ENCODE measurements at regions not wholly inside any gene's neighbourhood (a gene's known extent, or its start where the extent isn't known, plus 50 kb on each side); places are given as distances from the start of the nearest gene placed in this dataset.
"Not testable (repeated sequence)": the region's sequence is repeated elsewhere in the genome, so short reads cannot be mapped to it uniquely, and the experiment has no call there.

DNA sequence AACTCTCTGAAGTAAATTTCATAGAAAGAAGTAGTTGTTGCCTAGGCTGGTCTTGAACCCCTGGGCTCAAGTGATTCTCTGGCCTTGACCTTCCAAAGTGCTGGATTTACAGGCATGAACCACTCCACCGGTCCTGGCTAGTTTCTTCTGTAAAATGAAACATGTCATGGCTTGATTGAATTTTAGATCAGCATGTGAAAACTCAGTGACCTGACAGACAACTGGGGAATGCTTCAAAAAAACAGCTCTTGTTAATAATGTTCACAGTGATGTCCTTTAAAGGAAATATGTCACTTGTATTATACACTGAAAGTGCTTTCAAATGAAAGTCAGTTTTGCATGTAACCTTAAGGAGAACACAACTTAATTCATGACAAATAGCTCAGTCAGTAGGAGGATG lies 118.2 kb downstream of the KLF5 start:
- no peak for ATAC-seq

DNA sequence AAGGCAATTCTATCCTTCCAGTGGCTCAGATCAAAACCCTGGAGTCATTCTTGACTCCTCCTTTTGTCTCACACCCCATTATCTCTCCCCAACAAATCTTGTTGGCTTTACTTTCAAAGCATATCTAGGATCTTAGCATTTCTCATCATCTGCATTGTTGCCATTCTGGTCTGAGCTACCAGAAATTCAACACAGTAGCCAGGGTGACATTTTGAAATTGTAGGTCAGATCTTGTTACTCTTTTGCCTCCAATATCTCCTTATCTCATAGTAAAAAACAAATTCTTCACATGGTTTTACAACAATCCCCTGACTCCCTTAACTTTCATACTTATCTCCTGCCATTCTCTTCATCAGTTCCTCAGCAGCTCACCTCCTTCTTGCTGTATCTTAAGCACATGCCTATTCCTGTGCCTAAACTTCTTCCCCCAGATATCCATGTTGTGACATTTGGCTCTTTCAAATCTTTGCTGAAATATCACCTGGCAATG lies 115.8 kb downstream of the KLF5 start:
- no peak for ATAC-seq

DNA sequence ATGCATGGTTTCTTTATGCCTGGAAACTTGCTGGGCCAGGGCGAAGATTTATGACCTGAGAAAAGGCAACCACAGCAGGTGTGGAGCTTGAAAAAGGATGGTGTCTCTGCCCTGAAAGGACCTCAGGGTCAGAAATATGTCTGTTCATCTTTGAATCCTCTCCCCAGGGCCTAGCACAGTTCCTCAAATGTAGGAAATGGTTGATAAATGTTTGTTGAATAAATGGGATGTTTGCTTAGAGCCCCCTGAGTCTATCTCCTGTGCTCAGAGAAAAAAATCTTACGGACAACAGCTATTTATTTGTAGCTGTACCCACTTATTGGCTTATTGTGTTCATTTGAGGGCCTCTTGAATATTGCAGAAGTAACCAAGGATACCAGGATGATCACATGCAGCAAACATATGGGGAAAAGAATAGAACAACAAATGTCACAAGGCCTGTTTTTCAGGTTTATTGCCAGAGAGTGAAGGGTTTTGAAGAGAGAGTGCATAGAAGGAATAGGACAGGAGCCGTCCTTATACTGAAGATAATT lies 114.5 kb downstream of the KLF5 start:
- ATAC-seq, result no peak

DNA sequence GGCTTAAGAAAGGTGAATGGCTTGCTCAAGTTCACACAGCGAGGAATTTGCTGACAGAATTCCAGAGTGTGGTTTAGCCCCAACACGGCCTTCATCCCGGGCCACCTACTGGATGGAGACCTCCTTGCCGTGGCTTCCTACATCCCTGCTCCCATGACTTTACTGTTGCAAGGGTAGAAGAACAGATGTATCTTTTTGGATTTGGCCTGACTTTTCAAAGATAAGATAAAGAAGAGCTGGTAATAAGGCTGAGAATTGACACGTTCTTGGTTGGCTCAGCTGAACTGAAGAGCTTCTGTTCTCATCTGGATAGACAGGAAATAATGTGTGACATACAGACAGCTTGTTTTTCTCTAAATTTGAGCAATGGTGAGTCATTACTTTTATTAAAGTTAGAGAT lies 113.1 kb downstream of the KLF5 start:
- no peak for ATAC-seq

DNA sequence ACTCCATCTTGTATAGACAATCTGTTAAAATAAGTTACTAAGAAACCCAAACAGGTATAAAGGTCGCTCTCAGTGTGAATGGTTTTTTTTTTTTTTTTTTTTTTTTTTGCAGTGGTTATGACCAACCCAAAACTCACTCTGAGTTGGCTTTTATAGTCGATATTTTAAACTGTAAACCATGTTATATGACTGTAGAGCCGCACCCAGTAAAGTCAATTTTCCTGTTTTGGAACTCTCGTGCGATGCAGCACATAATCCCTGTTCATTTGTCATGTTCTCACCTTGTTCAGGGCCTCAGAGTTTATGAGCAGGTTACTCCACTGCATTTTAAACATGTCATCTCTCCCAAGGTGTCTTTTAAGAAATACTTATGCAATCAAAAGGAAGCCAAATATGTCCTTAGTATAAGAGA lies 112.5 kb downstream of the KLF5 start:
- no peak for ATAC-seq

DNA sequence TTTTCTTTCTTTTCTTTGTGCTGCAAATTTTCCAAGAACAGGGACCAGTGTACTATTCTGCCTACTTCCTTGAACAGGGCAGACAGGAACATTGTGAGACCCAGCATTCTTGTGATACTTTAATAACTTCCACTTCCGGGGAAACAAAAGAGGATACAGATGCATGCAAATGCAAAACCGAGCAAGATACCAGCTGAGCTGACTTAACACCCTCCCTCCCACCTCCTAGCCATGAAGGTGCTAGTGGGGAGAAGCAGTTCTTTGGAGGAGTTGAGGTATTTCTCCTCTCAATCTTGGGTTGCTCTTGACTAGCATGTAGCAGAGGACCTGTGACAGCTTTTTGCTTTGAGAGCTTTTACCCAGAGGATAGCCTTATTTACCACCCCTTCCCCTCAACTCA lies 111.2 kb downstream of the KLF5 start:
- ATAC-seq, result peak in 1 of 2 donors; percentile 5

DNA sequence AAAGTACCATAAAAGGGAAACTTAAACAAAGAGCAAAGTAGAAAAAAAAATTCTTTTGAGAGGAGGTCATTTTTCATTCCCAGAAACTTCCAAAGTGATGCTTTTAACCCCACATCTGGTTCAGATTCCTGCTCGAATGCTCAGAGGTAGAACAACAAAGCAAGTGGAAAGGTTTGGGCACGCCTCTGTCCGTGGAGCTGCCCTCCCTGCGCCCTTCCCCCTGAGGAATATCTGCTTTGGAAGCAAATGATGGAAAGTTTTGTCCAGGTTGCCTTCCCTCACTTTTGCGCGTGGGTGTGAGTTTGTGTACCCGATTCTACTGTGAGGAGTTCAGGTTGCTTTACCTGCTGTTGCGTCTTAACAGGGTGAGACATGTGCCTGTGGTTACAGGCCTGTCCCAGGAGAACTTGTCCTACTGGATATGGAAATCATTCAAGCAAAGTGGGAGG lies 110.2 kb downstream of the KLF5 start:
- no peak for ATAC-seq

DNA sequence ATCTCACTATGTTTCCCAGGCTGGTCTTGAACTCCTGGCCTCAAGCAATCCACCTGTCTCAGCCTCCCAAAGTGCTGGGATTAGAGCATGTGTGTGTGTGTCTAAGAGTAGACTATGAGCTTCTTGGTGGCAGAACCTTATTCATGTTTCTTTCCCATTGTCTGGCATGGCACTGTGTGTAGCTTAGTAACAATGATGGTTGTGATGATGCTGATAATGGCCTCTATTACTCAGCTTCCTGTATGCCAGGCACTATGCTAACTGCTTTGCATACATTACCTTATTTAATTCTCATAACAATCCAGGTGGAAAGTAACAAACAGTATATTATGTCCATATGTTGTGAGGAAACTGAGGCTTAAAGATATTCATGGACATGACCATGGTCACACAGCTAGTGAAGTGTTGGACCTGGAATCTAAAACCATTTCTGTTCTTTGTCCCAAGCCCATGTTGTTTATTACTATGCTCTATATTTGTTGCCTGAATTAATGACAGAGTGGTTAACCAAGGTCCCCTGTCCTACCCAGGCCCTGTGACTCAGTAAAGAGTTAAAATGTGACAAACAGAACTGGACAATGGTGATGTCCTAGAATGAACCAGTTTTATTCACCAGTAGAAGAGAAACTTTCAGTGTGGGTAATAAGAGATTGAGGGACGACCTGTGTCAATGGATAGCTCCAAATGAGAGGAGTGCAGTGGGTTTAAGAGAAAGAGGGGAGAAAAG lies 109.6 kb downstream of the KLF5 start:
- peak in 1 of 2 donors; percentile 41 for ATAC-seq

DNA sequence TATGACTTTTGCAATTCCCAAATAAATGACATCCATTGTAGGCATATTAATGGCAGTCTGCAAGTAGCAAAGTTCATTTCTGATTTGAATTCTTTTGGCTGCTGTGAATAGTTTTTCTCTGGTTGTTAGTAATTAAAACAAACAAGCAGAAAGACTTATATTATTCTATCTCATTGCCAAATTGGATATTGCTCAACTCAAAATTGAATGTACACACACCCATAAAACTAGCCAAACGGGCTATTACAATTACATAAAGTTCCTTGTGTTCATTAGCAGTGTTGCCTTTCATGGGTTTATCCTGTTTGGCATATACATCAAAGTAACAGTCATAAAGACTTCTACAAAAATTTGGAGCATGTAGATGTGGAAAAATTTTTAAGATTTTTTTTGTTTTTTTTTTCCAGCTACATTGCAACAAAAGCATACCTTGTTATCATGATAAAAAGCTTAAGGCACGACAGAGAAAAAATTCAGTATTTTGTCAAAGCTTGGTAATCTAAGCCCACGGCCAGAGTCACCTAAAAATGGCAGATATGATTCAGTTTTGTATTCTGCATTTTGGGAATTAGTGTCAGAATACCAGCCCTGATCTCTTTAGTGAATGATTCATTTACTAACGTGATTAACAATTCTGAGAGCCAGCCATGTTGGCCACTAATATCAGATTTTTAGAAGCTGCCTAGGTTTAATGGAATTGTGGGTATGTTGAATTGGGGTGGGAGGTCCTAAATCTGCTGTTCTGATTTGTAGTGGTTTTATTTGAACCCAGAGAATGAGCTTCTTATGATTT lies 108.4 kb downstream of the KLF5 start:
- ATAC-seq, result no peak

DNA sequence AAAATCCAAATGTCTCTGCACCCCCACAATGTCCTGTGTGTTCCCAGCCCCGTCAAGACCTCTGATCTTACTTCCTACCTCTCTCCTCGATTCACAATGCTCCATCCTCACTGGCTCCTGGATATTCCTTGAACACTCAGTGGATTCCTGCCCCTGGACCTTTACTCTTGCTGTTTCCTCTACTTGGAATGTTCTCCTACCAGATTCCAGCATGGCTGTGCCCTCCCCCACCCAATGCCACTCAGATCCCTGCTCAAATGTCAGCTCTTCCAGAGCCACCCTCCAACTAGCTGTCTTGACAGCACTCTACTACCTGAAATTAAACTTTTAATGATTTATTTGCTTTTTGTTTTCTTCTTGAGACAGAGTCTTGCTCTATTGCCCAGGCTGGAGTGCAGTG lies 107.4 kb downstream of the KLF5 start:
- no peak for ATAC-seq

DNA sequence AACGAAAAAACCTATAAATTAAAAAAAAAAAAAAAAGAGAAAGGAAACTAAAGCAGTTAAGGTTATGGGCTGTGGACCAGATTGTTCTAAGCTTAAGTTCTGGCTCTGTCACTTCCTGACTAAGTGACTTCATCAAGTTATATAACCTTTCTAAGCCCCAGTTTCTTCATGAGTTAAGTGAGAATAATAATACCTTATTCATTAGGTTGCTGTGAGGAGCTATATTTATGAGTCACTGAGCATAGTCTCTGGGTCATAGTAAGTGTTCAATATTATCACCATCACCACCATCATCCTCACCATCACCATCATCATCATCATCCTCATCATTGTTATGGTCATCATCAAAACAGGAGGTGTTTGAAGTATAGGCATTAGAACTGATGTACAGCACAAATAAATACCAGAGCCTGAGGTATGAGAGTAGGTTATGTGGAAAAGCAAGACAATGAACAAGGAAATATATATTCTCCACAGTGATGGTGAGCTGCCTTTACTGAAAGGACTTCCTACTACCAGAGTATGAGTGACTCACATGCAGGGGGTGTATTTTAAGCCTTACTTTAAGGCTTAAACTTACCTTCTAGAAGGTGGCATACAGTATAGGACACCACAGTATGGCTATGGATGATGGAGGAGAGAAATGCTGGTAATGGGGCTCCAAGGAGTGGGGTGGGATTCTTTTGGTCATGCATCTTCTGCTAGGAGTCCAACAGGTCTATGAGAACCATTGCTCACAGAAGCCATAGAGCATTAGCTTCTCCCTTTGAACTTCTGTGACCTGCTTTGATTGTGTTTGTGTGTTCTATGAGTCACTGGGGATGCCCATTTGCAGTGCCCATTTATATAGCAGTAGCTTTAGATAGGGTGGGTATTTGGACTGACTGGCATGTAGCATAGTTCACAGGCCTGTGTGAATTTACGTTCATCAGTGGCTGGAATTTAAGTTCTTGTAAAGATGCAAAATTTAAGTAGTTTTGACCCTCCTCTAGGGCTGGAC lies 104.4 kb downstream of the KLF5 start:
- peak; percentile 13 to 17 for ATAC-seq

DNA sequence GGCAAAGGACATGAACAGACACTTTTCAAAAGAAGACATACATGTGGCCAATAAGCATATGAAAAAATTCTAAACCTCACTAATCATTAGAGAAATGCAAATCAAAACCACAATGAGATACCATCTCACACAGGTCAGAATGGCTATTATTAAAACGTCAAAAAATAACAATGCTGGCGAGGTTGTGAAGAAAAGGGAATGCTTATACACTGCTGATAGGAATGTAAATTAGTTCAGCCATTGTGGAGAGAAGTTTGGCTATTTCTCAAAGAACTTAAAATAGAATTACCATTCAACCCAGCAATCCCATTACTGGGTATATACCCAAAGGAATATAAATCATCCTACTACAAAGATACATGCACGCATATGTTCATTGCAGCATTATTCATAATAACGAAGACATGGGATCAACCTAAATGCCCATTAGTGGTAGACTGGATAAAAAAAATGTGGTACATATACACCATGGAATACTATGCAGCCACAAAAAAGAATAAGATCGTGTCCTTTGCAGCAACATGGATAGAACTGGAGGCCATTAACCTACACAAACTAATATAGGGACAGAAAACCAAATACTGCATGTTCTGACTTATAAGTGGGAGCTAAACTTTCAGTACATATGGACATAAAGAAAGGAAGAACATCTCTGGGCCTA lies 101.7 kb downstream of the KLF5 start:
- not testable (repeated sequence) for ATAC-seq

DNA sequence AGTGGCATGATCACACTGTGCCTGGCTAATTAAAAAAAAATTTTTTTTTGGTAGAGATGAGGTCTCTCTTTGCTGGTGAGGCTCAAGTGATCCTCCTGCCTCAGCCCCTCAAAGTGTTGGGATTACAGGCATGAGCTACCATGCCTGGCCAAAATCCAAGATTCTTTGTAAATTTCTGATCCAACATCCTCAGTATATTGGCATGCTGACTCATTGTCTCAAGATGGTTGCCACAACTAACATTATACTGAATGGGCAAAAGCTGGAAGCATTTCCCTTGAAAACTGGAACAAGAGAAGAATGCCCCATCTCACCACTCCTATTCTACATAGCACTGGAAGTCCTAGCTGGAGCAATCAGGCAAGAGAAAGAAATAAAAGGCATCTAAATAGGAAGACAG lies 100.0 kb downstream of the KLF5 start:
- ATAC-seq, result no peak

DNA sequence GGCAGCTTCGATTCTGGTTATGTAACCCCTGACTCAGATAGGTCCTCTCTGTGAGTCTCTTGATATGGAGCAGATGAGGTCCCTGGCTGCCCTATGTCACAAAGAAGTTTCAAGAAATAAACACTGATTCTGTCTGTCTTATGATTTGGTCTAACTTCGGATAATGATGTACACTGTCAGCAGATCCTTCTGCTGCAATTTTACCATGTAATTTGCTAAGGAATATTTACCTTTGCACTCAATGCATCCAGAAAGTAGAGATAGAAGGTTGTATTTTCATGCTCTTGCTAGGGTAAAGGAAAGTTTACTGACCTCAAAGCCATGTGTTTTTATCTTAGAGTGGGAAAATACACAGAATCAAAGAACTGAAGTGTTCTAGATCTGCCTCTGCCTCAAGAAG lies 98.2 kb downstream of the KLF5 start:
- ATAC-seq, result no peak

DNA sequence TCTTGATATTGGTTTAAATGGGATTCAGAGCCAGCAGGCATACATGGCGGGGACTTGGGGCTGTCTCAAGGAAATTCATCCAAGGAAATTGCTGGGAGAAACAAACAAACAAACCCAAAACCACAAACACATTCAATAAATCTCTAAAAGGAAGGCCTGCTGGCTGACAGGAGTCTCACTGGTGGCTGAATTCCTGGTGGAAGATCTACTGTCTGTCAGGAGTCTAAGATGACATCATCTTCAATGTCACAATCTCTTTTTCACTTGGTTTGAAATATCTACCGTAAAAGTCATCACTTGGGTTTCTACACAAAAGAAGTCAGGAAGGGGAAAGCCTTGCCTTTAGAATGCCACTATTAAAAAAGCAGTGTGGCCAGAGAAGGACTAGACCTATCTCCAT lies 87.9 kb downstream of the KLF5 start:
- ATAC-seq, result no peak

DNA sequence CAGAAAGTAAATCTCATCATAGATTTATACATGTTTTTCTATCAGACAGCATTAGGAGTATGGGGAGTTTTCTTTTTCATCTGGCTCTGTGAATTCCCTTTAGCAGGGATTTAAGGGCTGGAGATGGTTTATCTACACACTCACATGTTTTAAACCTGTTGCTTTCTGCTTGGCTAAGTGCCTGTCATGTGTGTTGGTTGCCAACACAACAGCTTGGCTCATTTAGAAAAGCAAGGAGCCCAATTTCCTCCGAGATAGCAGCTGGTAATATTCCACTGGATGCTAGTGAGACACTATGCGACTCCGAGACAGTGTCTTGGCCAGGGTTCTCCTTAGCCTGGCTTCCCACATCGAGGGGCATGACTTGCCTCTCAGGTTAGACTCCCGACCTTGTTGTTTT lies 83.3 kb downstream of the KLF5 start:
- no peak for ATAC-seq

DNA sequence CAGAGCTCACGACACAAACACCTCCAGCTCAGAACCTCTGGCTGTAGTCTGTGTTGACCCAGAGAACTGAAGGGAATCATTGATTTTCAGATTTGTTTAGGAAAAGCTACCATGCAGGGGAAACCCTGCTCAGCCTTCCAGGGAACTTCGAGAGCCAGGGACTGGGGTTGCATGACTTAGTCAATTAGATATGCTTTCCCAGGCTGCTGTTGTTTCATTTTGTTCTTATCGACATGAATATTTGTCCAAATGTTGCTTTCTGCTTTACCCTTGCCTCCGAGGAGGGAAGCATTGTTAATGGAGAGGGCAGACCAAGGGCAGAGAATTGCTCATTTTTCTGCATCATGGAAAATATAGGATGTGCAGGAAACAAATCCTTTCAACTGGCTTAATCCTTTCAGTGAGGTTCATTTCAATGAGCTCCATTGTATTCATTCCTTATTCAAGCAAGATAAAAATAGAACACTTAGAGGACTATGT lies 82.5 kb downstream of the KLF5 start:
- ATAC-seq, result no peak

DNA sequence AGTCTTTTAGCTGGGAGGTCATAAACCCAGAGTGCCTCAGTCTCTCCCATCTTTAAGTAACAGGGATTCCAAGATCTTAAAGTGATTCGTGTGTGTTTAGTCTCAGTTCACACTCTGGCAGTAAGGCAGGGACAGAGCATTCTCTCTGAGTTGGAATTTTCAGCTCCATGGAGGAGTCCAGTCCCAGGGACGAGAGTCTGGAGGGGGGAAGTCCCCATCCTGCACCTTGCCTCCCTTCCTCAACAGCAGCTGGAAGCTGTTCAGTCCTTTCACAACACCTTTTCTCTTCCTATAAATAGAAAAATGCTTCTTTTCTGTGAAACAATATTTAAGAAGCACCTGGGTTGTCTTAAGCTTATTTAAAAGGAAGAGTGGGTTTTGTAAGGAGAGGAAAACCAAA lies 82.0 kb downstream of the KLF5 start:
- no peak for ATAC-seq

DNA sequence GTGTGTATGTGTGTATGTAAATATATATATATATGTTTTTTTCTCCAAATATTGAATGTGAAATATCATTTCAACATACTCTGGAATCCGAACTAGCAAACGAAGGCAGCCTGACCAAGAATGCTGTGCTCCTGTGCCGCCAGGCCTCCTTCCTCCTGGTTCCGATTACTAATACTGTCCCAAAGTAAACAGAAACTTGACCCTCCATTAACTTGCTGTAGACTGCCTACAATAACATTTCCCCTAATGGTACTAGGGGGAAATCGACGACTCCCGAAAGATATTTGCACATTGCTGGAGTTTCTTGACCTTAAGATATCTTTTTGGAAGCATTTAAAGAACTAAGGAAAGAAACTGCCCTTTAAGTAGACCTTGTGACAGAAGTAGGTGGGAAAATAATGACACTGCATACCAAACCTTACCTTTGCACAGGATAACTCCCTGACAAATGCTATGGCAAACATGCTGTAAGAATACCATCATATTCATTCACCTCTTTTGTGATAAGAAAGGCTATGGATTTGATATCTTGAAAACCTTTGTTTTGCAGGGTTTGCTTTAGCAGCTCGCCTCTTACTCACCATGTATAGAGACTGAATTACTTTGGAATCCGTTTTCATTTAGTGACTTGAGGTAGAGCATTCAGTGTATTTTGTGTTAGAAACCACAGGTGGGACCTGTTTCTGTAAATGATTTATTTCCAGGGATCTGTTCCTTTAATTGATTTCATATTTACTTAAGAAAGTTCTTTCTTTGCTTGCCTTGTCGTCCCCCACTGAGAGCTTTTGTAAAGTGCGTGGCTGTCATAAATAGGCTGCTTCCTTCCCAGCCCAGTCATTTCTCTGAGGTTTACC lies 80.1 kb downstream of the KLF5 start:
- ATAC-seq, result no peak

DNA sequence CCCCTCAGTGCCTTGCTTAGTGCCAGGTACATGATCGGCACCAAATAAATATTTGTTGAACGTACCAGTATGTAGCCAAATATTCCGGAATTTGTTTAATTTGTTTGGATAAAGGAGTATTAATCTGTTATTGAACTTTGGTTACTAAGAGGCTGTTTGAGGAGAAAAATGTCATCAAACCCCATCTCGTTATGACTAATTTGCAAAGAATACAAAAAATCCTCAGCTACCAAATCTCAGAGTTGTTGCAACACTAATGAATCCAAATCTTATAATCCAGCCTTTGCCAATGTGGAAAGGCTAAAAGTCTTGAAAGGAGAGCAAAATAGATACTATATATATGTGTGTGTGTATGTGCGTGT lies 79.5 kb downstream of the KLF5 start:
- no peak for ATAC-seq

DNA sequence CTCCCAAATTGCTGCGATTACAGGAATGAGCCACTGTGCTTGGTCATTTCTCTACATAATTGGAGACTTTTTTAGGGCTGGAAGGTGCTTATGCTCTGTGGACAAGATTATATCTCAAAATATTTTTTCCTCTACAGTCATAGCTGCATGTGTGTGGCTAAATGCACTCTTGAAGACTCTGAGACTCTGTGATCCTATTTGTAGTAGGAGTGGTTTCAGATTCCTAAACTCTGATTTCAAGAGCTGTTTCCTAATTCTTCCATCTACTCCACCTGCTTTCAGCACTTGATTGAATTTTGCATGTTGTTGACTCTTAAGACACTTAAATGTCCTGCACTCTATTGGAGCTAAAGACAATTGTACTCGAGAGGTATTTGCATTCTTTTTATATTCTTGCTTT lies 78.0 kb downstream of the KLF5 start:
- no peak for ATAC-seq
